ENCODE measurements at regions not wholly inside any gene's neighbourhood (a gene's known extent, or its start where the extent isn't known, plus 50 kb on each side); places are given as distances from the start of the nearest gene placed in this dataset.
A peak's percentile ranks its signal among the peaks of the same experiment; 100 is the strongest.
"Not testable (repeated sequence)": the region's sequence is repeated elsewhere in the genome, so short reads cannot be mapped to it uniquely, and the experiment has no call there.

- Histone ChIP-seq H3K36me3 (ENCODE audit: control insufficient read depth in 4 of 4, insufficient read depth in 4 of 4, low read length in 3 of 4) (no peaks in the 10 kb centered on the region), H3K27ac (ENCODE audit: insufficient read depth in 1 of 2, low read depth in 1 of 2, low read length in 2 of 2, poor library complexity in 1 of 2, severe bottlenecking in 2 of 2) (no peak overlapping the region), H3K4me3 (ENCODE audit: control insufficient read depth in 1 of 7, extremely low read depth in 1 of 7, insufficient read depth in 4 of 7, low read depth in 2 of 7, low read length in 6 of 7) (no peak overlapping the region), H3K4me1 (ENCODE audit: control extremely low read depth in 1 of 4, control insufficient read depth in 4 of 4, insufficient read depth in 4 of 4, low read length in 3 of 4) (peaks cover 5 to 25% (median 14%) of the 10 kb centered on the region in 4 experiments), H3K27me3 (replicated peaks in 2 of 5; ENCODE audit: control insufficient read depth in 4 of 5, insufficient read depth in 5 of 5, low read length in 4 of 5) (no peaks in the 10 kb centered on the region), H3K9me3 (ENCODE audit: control extremely low read depth in 1 of 5, control insufficient read depth in 4 of 5, insufficient read depth in 2 of 5, low read depth in 1 of 5, low read length in 4 of 5) (peaks cover 0 to 5% (median 2%) of the 10 kb centered on the region in 5 experiments)
- ChIA-PET CTCF (interaction anchor here (0.9 to 1.3 kb wide), 3 partner anchors 19 to 37 kb away, joined by 3 read pairs; no protein-coding TSS in a partner anchor), POLR2A (no interaction called here)
- DNase-seq: no peak
- 0% methylated on average over 1 of the region's 3 CpGs for WGBS (ENCODE audit: insufficient coverage)
Measured at GRCh38 chr21:25489673-25490072, 117.6 kb downstream of the MRPL39 start.

- no CpG with 5 or more reads among the region's 3 CpGs for WGBS (ENCODE audit: insufficient coverage)
- DNase-seq: peak; percentile 11 to 76 (median 68)
- POLR2A ChIA-PET: no interaction called here
- H3K36me3 ChIP-seq (ENCODE audit: control insufficient read depth in 4 of 4, insufficient read depth in 4 of 4, low read length in 3 of 4): no peaks in the 10 kb centered on the region
- peaks cover 5 to 25% (median 14%) of the 10 kb centered on the region in 4 experiments for H3K4me1 ChIP-seq (ENCODE audit: control extremely low read depth in 1 of 4, control insufficient read depth in 4 of 4, insufficient read depth in 4 of 4, low read length in 3 of 4)
- peak overlapping the region; percentile 26 to 69 for H3K27ac ChIP-seq (ENCODE audit: insufficient read depth in 1 of 2, low read depth in 1 of 2, low read length in 2 of 2, poor library complexity in 1 of 2, severe bottlenecking in 2 of 2)
- H3K4me3 ChIP-seq (ENCODE audit: control insufficient read depth in 1 of 7, extremely low read depth in 1 of 7, insufficient read depth in 4 of 7, low read depth in 2 of 7, low read length in 6 of 7): peak overlapping the region in 2 of 7 experiments; percentile 34 to 39
- CTCF ChIA-PET: no interaction called here
- H3K27me3 ChIP-seq (replicated peaks in 2 of 5; ENCODE audit: control insufficient read depth in 4 of 5, insufficient read depth in 5 of 5, low read length in 4 of 5): no peaks in the 10 kb centered on the region
- H3K9me3 ChIP-seq (ENCODE audit: control extremely low read depth in 1 of 5, control insufficient read depth in 4 of 5, insufficient read depth in 2 of 5, low read depth in 1 of 5, low read length in 4 of 5): peaks cover 0 to 24% (median 2%) of the 10 kb centered on the region in 5 experiments
Measured at GRCh38 chr21:25487046-25487594, 120.2 kb downstream of the MRPL39 start.

- no peak overlapping the region for H3K27ac ChIP-seq (ENCODE audit: insufficient read depth in 1 of 2, low read depth in 1 of 2, low read length in 2 of 2, poor library complexity in 1 of 2, severe bottlenecking in 2 of 2)
- no peak for DNase-seq
- no peaks in the 10 kb centered on the region for H3K36me3 ChIP-seq (ENCODE audit: control insufficient read depth in 4 of 4, insufficient read depth in 4 of 4, low read length in 3 of 4)
- CTCF ChIA-PET: no interaction called here
- H3K9me3 ChIP-seq (ENCODE audit: control extremely low read depth in 1 of 5, control insufficient read depth in 4 of 5, insufficient read depth in 2 of 5, low read depth in 1 of 5, low read length in 4 of 5): peaks cover 0 to 35% (median 5%) of the 10 kb centered on the region in 5 experiments
- POLR2A ChIA-PET: no interaction called here
- 100% methylated on average over 1 of the region's 2 CpGs for WGBS (ENCODE audit: insufficient coverage)
- H3K27me3 ChIP-seq (replicated peaks in 2 of 5; ENCODE audit: control insufficient read depth in 4 of 5, insufficient read depth in 5 of 5, low read length in 4 of 5): no peaks in the 10 kb centered on the region
- H3K4me1 ChIP-seq (ENCODE audit: control extremely low read depth in 1 of 4, control insufficient read depth in 4 of 4, insufficient read depth in 4 of 4, low read length in 3 of 4): peaks cover 5 to 25% (median 14%) of the 10 kb centered on the region in 4 experiments
- no peak overlapping the region for H3K4me3 ChIP-seq (ENCODE audit: control insufficient read depth in 1 of 7, extremely low read depth in 1 of 7, insufficient read depth in 4 of 7, low read depth in 2 of 7, low read length in 6 of 7)
Measured at GRCh38 chr21:25485914-25486313, 121.4 kb downstream of the MRPL39 start.

GRCh38 chr21:25467896-25468295 is 139.4 kb downstream of the MRPL39 start:
- no peak overlapping the region for H3K4me3 ChIP-seq (ENCODE audit: control insufficient read depth in 1 of 7, extremely low read depth in 1 of 7, insufficient read depth in 4 of 7, low read depth in 2 of 7, low read length in 6 of 7)
- ChIA-PET POLR2A (no interaction called here), CTCF (no interaction called here)

GRCh38 chr21:25467071-25467470 is 140.2 kb downstream of the MRPL39 start:
- 100% methylated on average over 1 of the region's 5 CpGs for WGBS (ENCODE audit: insufficient coverage)
- H3K9me3 ChIP-seq (ENCODE audit: control extremely low read depth in 1 of 5, control insufficient read depth in 4 of 5, insufficient read depth in 2 of 5, low read depth in 1 of 5, low read length in 4 of 5); H3K4me1 ChIP-seq (ENCODE audit: control extremely low read depth in 1 of 4, control insufficient read depth in 4 of 4, insufficient read depth in 4 of 4, low read length in 3 of 4); H3K36me3 ChIP-seq (ENCODE audit: control insufficient read depth in 4 of 4, insufficient read depth in 4 of 4, low read length in 3 of 4); POLR2A ChIA-PET; H3K4me3 ChIP-seq (ENCODE audit: control insufficient read depth in 1 of 7, extremely low read depth in 1 of 7, insufficient read depth in 4 of 7, low read depth in 2 of 7, low read length in 6 of 7); DNase-seq; H3K27me3 ChIP-seq (replicated peaks in 2 of 5; ENCODE audit: control insufficient read depth in 4 of 5, insufficient read depth in 5 of 5, low read length in 4 of 5); H3K27ac ChIP-seq (ENCODE audit: insufficient read depth in 1 of 2, low read depth in 1 of 2, low read length in 2 of 2, poor library complexity in 1 of 2, severe bottlenecking in 2 of 2): not testable (repeated sequence)
- CTCF ChIA-PET: interaction anchor here (1.2 kb wide), 1 partner anchor 46 kb away, joined by 3 read pairs; no protein-coding TSS in a partner anchor

More at GRCh38 chr21:25467896-25468295, 139.4 kb downstream of the MRPL39 start:
- DNase-seq: no peak
- Histone ChIP-seq H3K27me3 (replicated peaks in 2 of 5; ENCODE audit: control insufficient read depth in 4 of 5, insufficient read depth in 5 of 5, low read length in 4 of 5) (no peaks in the 10 kb centered on the region), H3K27ac (ENCODE audit: insufficient read depth in 1 of 2, low read depth in 1 of 2, low read length in 2 of 2, poor library complexity in 1 of 2, severe bottlenecking in 2 of 2) (no peak overlapping the region), H3K36me3 (ENCODE audit: control insufficient read depth in 4 of 4, insufficient read depth in 4 of 4, low read length in 3 of 4) (no peaks in the 10 kb centered on the region), H3K4me1 (ENCODE audit: control extremely low read depth in 1 of 4, control insufficient read depth in 4 of 4, insufficient read depth in 4 of 4, low read length in 3 of 4) (no peaks in the 10 kb centered on the region), H3K9me3 (ENCODE audit: control extremely low read depth in 1 of 5, control insufficient read depth in 4 of 5, insufficient read depth in 2 of 5, low read depth in 1 of 5, low read length in 4 of 5) (peaks cover 0 to 1% (median 0%) of the 10 kb centered on the region in 5 experiments)

- 100% methylated on average over 1 of the region's 2 CpGs for WGBS (ENCODE audit: insufficient coverage)
- no peak overlapping the region for H3K4me3 ChIP-seq (ENCODE audit: control insufficient read depth in 1 of 7, extremely low read depth in 1 of 7, insufficient read depth in 4 of 7, low read depth in 2 of 7, low read length in 6 of 7)
- H3K36me3 ChIP-seq (ENCODE audit: control insufficient read depth in 4 of 4, insufficient read depth in 4 of 4, low read length in 3 of 4): no peaks in the 10 kb centered on the region
- DNase-seq: no peak
- peaks cover 0 to 1% (median 0%) of the 10 kb centered on the region in 5 experiments for H3K9me3 ChIP-seq (ENCODE audit: control extremely low read depth in 1 of 5, control insufficient read depth in 4 of 5, insufficient read depth in 2 of 5, low read depth in 1 of 5, low read length in 4 of 5)
- no peaks in the 10 kb centered on the region for H3K4me1 ChIP-seq (ENCODE audit: control extremely low read depth in 1 of 4, control insufficient read depth in 4 of 4, insufficient read depth in 4 of 4, low read length in 3 of 4)
- POLR2A ChIA-PET: no interaction called here
- CTCF ChIA-PET: interaction anchor here (1.2 kb wide), 1 partner anchor 45 kb away, joined by 3 read pairs; no protein-coding TSS in a partner anchor
- H3K27ac ChIP-seq (ENCODE audit: insufficient read depth in 1 of 2, low read depth in 1 of 2, low read length in 2 of 2, poor library complexity in 1 of 2, severe bottlenecking in 2 of 2): no peak overlapping the region
- H3K27me3 ChIP-seq (replicated peaks in 2 of 5; ENCODE audit: control insufficient read depth in 4 of 5, insufficient read depth in 5 of 5, low read length in 4 of 5): no peaks in the 10 kb centered on the region
Measured at GRCh38 chr21:25466470-25466869, 140.8 kb downstream of the MRPL39 start.

GRCh38 chr21:25465263-25465662 is 142.0 kb downstream of the MRPL39 start:
- H3K36me3 ChIP-seq (ENCODE audit: control insufficient read depth in 4 of 4, insufficient read depth in 4 of 4, low read length in 3 of 4): no peaks in the 10 kb centered on the region
- no peaks in the 10 kb centered on the region for H3K4me1 ChIP-seq (ENCODE audit: control extremely low read depth in 1 of 4, control insufficient read depth in 4 of 4, insufficient read depth in 4 of 4, low read length in 3 of 4)
- H3K27me3 ChIP-seq (replicated peaks in 2 of 5; ENCODE audit: control insufficient read depth in 4 of 5, insufficient read depth in 5 of 5, low read length in 4 of 5): no peaks in the 10 kb centered on the region
- no peak overlapping the region for H3K4me3 ChIP-seq (ENCODE audit: control insufficient read depth in 1 of 7, extremely low read depth in 1 of 7, insufficient read depth in 4 of 7, low read depth in 2 of 7, low read length in 6 of 7)
- DNase-seq: no peak
- CTCF ChIA-PET: no interaction called here
- no peaks in the 10 kb centered on the region for H3K9me3 ChIP-seq (ENCODE audit: control extremely low read depth in 1 of 5, control insufficient read depth in 4 of 5, insufficient read depth in 2 of 5, low read depth in 1 of 5, low read length in 4 of 5)
- no peak overlapping the region for H3K27ac ChIP-seq (ENCODE audit: insufficient read depth in 1 of 2, low read depth in 1 of 2, low read length in 2 of 2, poor library complexity in 1 of 2, severe bottlenecking in 2 of 2)
- POLR2A ChIA-PET: no interaction called here
